Sigmoid colon (tissue), 6 donors: ENCODE measurements at regions not wholly inside any gene's neighbourhood (a gene's known extent, or its start where the extent isn't known, plus 50 kb on each side); places are given as distances from the start of the nearest gene placed in this dataset.

ENCODE experiments used
- DNase-seq: peaks from one replicate; pipeline ENCODE4 v3.0.0-alpha.2; 2019
- H3K27ac ChIP-seq, 4 donors: fragments of 200-600 bp; sonication (generic); one replicate each; pipeline ENCODE4 v1.5.1; 2016 to 2019; ENCODE audit warnings: mild to moderate bottlenecking in 1 of 4
- H3K27me3 ChIP-seq, 3 donors: fragments of 200-600 bp; sonication (generic); one replicate each; pipeline ENCODE4 v1.5.1; 2019; ENCODE audit warnings: mild to moderate bottlenecking in 1 of 3
- H3K36me3 ChIP-seq, 4 donors: fragments of 200-600 bp; sonication (generic); one replicate each; pipeline ENCODE4 v1.5.1; 2016 to 2019
- H3K4me1 ChIP-seq, 4 donors: fragments of 200-600 bp; sonication (generic); one replicate each; pipeline ENCODE4 v1.5.1; 2017 to 2019
- H3K4me3 ChIP-seq, 4 donors: fragments of 200-600 bp; sonication (generic); one replicate each; pipeline ENCODE4 v1.5.1; 2017 to 2019; ENCODE audit warnings: mild to moderate bottlenecking in 2 of 4, moderate library complexity in 1 of 4
- H3K9me3 ChIP-seq, 4 donors: fragments of 200-600 bp in 3 of 4; sonication (generic) in 3 of 4; one replicate each; pipeline versions ENCODE4 v1.5.1 to v1.6.1; 2013 to 2019
- CTCF ChIP-seq, 4 experiments: fragments of 450-650 bp in 3 of 4; fragments of 200-600 bp in 1 of 4; IDR thresholded peaks; one replicate each; pipeline ENCODE4 v1.5.1; 2016 to 2019; ENCODE audit warnings: antibody characterized with exemption in 4 of 4, mild to moderate bottlenecking in 3 of 4, moderate library complexity in 2 of 4
- EP300 ChIP-seq, 4 donors: sonication (generic); formaldehyde crosslinking; IDR thresholded peaks; one replicate each; pipeline ENCODE4 v1.6.1; 2017; ENCODE audit warnings: antibody characterized with exemption in 4 of 4
- POLR2A ChIP-seq, 2 donors: fragments of 450-650 bp; IDR thresholded peaks; one replicate each; pipeline ENCODE4 v1.6.1; 2016; ENCODE audit warnings: antibody characterized with exemption in 2 of 2, mild to moderate bottlenecking in 2 of 2, moderate library complexity in 2 of 2
- POLR2AphosphoS5 ChIP-seq, 4 donors: sonication (generic); formaldehyde crosslinking; IDR thresholded peaks; one replicate each; pipeline ENCODE4 v1.6.1; 2017; ENCODE audit warnings: antibody characterized with exemption in 4 of 4
- WGBS, 2 donors: extraction: QIAGEN DNeasy Blood & Tissue Kit; methylation state at CpG; one replicate each; pipeline ENCODE4 v1.1.7; 2013; 5-methylcytosine and 5-hydroxymethylcytosine counted together
- intact Hi-C: fragments of 100-400 bp; cut with DNase I; formaldehyde crosslinking; loops from one replicate; pipeline ENCODE4 v1.15.1; 2023
- donor health status: healthy with polysubstance abuse.
- donor health status: healthy.

GRCh38 chr12:102565555-102565954, 85.2 kb upstream of the IGF1 start:
- TF ChIP-seq POLR2AphosphoS5 (IDR thresholded peaks at IDR 0.05), result no peak
- TF ChIP-seq EP300 (IDR thresholded peaks at IDR 0.05), result no peak
- TF ChIP-seq POLR2A (IDR thresholded peaks at IDR 0.05), result no peak
- no peak for TF ChIP-seq CTCF (IDR thresholded peaks at IDR 0.05)
- no peak overlapping the region for H3K4me3 ChIP-seq
- no peaks in the 10 kb centered on the region for H3K4me1 ChIP-seq
- no peak for DNase-seq
- intact Hi-C loops, result no loop called here
- H3K36me3 ChIP-seq, result no peaks in the 10 kb centered on the region
- no peak overlapping the region for H3K27ac ChIP-seq
- H3K9me3 ChIP-seq, result no peaks in the 10 kb centered on the region
- no peaks in the 10 kb centered on the region for H3K27me3 ChIP-seq
- WGBS, 2 donors, result 62 to 83% methylated on average over 3 of the region's 3 CpGs

- no peak overlapping the region for H3K27ac ChIP-seq
- DNase-seq, result no peak
- H3K36me3 ChIP-seq, result no peaks in the 10 kb centered on the region
- no peak overlapping the region for H3K4me3 ChIP-seq
- no peaks in the 10 kb centered on the region for H3K27me3 ChIP-seq
- H3K4me1 ChIP-seq, result no peaks in the 10 kb centered on the region
- H3K9me3 ChIP-seq, result no peaks in the 10 kb centered on the region
- WGBS, 2 donors, result 51 to 76% methylated on average over 4 of the region's 4 CpGs
- TF ChIP-seq EP300 (IDR thresholded peaks at IDR 0.05) (no peak), POLR2A (IDR thresholded peaks at IDR 0.05) (no peak), CTCF (IDR thresholded peaks at IDR 0.05) (no peak), POLR2AphosphoS5 (IDR thresholded peaks at IDR 0.05) (no peak)
- intact Hi-C loops, result no loop called here
Observed at GRCh38 chr12:102564026-102564425, 83.7 kb upstream of the IGF1 start.

- intact Hi-C loops, result no loop called here
- H3K36me3 ChIP-seq, result no peaks in the 10 kb centered on the region
- H3K27me3 ChIP-seq, result no peaks in the 10 kb centered on the region
- no peak overlapping the region for H3K4me3 ChIP-seq
- TF ChIP-seq POLR2A (IDR thresholded peaks at IDR 0.05) (no peak), EP300 (IDR thresholded peaks at IDR 0.05) (no peak), POLR2AphosphoS5 (IDR thresholded peaks at IDR 0.05) (no peak), CTCF (IDR thresholded peaks at IDR 0.05) (no peak)
- H3K4me1 ChIP-seq, result no peaks in the 10 kb centered on the region
- no peaks in the 10 kb centered on the region for H3K9me3 ChIP-seq
- DNase-seq, result no peak
- 41% methylated on average over 2 of the region's 2 CpGs for WGBS, 2 donors
- H3K27ac ChIP-seq, result no peak overlapping the region
Observed at GRCh38 chr12:102562836-102563425, 82.6 kb upstream of the IGF1 start.

- intact Hi-C loops, result no loop called here
Observed at GRCh38 chr12:102551186-102551585, 70.8 kb upstream of the IGF1 start.

More at GRCh38 chr12:102551186-102551585, 70.8 kb upstream of the IGF1 start:
- no peaks in the 10 kb centered on the region for H3K4me1 ChIP-seq
- no peaks in the 10 kb centered on the region for H3K9me3 ChIP-seq
- H3K4me3 ChIP-seq, result no peak overlapping the region
- 82 to 88% methylated on average over 2 of the region's 2 CpGs for WGBS, 2 donors
- H3K27ac ChIP-seq, result no peak overlapping the region
- no peaks in the 10 kb centered on the region for H3K36me3 ChIP-seq
- TF ChIP-seq CTCF (IDR thresholded peaks at IDR 0.05), result no peak
- no peak for TF ChIP-seq POLR2A (IDR thresholded peaks at IDR 0.05)
- no peak for TF ChIP-seq EP300 (IDR thresholded peaks at IDR 0.05)
- no peak for TF ChIP-seq POLR2AphosphoS5 (IDR thresholded peaks at IDR 0.05)
- no peak for DNase-seq
- H3K27me3 ChIP-seq, result no peaks in the 10 kb centered on the region
